H9 (cell line): ENCODE measurements at regions not wholly inside any gene's neighbourhood (a gene's known extent, or its start where the extent isn't known, plus 50 kb on each side); places are given as distances from the start of the nearest gene placed in this dataset.
"Not testable (repeated sequence)": the region's sequence is repeated elsewhere in the genome, so short reads cannot be mapped to it uniquely, and the experiment has no call there.

ENCODE experiments used
- DNase-seq: peaks from one replicate; pipeline ENCODE4 v3.0.0-alpha.2; 2017
- H2AFZ ChIP-seq: one replicate; pipeline ENCODE4 v1.6.1; 2013; ENCODE audit warnings: mild to moderate bottlenecking, low read length, control low read depth, moderate library complexity
- H2AK5ac ChIP-seq: 2 replicates; pipeline ENCODE4 v1.6.1; 2013; ENCODE audit warnings: low read length, control low read depth, mixed read lengths; ENCODE audit not compliant: insufficient read length
- H2BK120ac ChIP-seq: one replicate; pipeline ENCODE4 v1.6.1; 2013; ENCODE audit warnings: low read depth, mild to moderate bottlenecking, low read length, control low read depth, inconsistent platforms; ENCODE audit not compliant: poor library complexity, severe bottlenecking
- H2BK12ac ChIP-seq: 2 replicates; pipeline ENCODE4 v1.6.1; 2013; ENCODE audit warnings: low read length, control low read depth, mixed read lengths, low read depth; ENCODE audit not compliant: insufficient read length
- H2BK15ac ChIP-seq: 2 replicates; pipeline ENCODE4 v1.6.1; 2013; ENCODE audit warnings: low read depth, low read length, control low read depth
- H2BK20ac ChIP-seq: one replicate; pipeline ENCODE4 v1.6.1; 2013; ENCODE audit warnings: low read depth, mild to moderate bottlenecking, low read length, control low read depth, inconsistent platforms; ENCODE audit not compliant: poor library complexity, severe bottlenecking
- H2BK5ac ChIP-seq: 2 replicates; pipeline ENCODE4 v1.6.1; 2013; ENCODE audit warnings: low read length, control low read depth, mixed read lengths; ENCODE audit not compliant: insufficient read length
- H3K14ac ChIP-seq: 2 replicates; pipeline ENCODE4 v1.6.1; 2013; ENCODE audit warnings: low read length, control low read depth; ENCODE audit not compliant: insufficient read depth
- H3K18ac ChIP-seq: 2 replicates; pipeline ENCODE4 v1.6.1; 2013; ENCODE audit warnings: low read depth, mild to moderate bottlenecking, mixed read lengths, low read length, control low read depth; ENCODE audit not compliant: insufficient read length
- H3K23ac ChIP-seq: 2 replicates; pipeline ENCODE4 v1.6.1; 2013; ENCODE audit warnings: low read length, control low read depth, mixed read lengths, low read depth; ENCODE audit not compliant: insufficient read length
- H3K23me2 ChIP-seq: 2 replicates; pipeline ENCODE4 v1.6.1; 2013; ENCODE audit warnings: low read depth, mild to moderate bottlenecking, mixed read lengths, low read length, control low read depth; ENCODE audit not compliant: insufficient read length, poor library complexity, severe bottlenecking
- H3K27ac ChIP-seq: 2 replicates; pipeline ENCODE4 v1.5.1; 2013; ENCODE audit warnings: low read length, control low read depth, mixed read lengths, low read depth; ENCODE audit not compliant: insufficient read length
- H3K27me3 ChIP-seq: 2 replicates; pipeline ENCODE4 v1.6.1; 2013; ENCODE audit warnings: low read length, control low read depth, inconsistent platforms; ENCODE audit not compliant: insufficient read depth
- H3K4ac ChIP-seq: 2 replicates; pipeline ENCODE4 v1.6.1; 2013; ENCODE audit warnings: low read depth, mild to moderate bottlenecking, control low read depth, inconsistent platforms, low read length, moderate library complexity
- H3K4me1 ChIP-seq: 2 replicates; pipeline ENCODE4 v1.6.1; 2013; ENCODE audit warnings: low read length, control low read depth, inconsistent platforms; ENCODE audit not compliant: insufficient read depth
- H3K4me2 ChIP-seq: 2 replicates; pipeline ENCODE4 v1.6.1; 2013; ENCODE audit warnings: low read length, control low read depth, mixed read lengths; ENCODE audit not compliant: insufficient read length, insufficient read depth
- H3K56ac ChIP-seq: 2 replicates; pipeline ENCODE4 v1.6.1; 2013; ENCODE audit warnings: low read depth, mild to moderate bottlenecking, mixed read lengths, low read length, control low read depth; ENCODE audit not compliant: insufficient read length
- H3K79me1 ChIP-seq: 2 replicates; pipeline ENCODE4 v1.6.1; 2013; ENCODE audit warnings: low read depth, mild to moderate bottlenecking, moderate library complexity, low read length, control low read depth, inconsistent platforms; ENCODE audit not compliant: insufficient read depth, poor library complexity, severe bottlenecking
- H3K79me2 ChIP-seq: 2 replicates; pipeline ENCODE4 v1.6.1; 2013; ENCODE audit warnings: low read length, control low read depth, inconsistent platforms; ENCODE audit not compliant: insufficient read depth
- H3K9ac ChIP-seq: 2 replicates; pipeline ENCODE4 v1.6.1; 2013; ENCODE audit warnings: low read length, control low read depth, mixed read lengths; ENCODE audit not compliant: insufficient read length; ENCODE audit errors: extremely low read depth
- H3K9me3 ChIP-seq: one replicate; pipeline ENCODE4 v1.6.1; 2013; ENCODE audit warnings: low read depth, low read length, inconsistent platforms; ENCODE audit not compliant: control insufficient read depth
- H3T11ph ChIP-seq: one replicate; pipeline ENCODE4 v1.6.1; 2013; ENCODE audit warnings: mild to moderate bottlenecking, low read length, control low read depth, inconsistent platforms
- H4K20me1 ChIP-seq: one replicate; pipeline ENCODE4 v1.6.1; 2013; ENCODE audit not compliant: control insufficient read depth, insufficient read length, insufficient read depth
- H4K5ac ChIP-seq: 2 replicates; pipeline ENCODE4 v1.6.1; 2013; ENCODE audit warnings: low read depth, mild to moderate bottlenecking, mixed read lengths, low read length, control low read depth; ENCODE audit not compliant: insufficient read length
- H4K8ac ChIP-seq: replicated peaks from 2 replicates; pipeline ENCODE4 v1.6.1; 2013; ENCODE audit warnings: low read length, control low read depth, mixed read lengths, low read depth; ENCODE audit not compliant: insufficient read length
- H4K91ac ChIP-seq: 2 replicates; pipeline ENCODE4 v1.6.1; 2013; ENCODE audit warnings: low read depth, mild to moderate bottlenecking, moderate library complexity, mixed read lengths, low read length, control low read depth; ENCODE audit not compliant: insufficient read length
- H3K27ac Mint-ChIP-seq, 3 experiments: 2 replicates in 2 of 3; 3 replicates in 1 of 3; pipeline ENCODE4 v1.8.0; 2020 to 2021; ENCODE audit warnings: mixed read lengths in 3 of 3, mild to moderate bottlenecking in 1 of 3, moderate library complexity in 1 of 3
- H3K27me3 Mint-ChIP-seq: 2 replicates; pipeline ENCODE4 v1.8.0; 2021; ENCODE audit warnings: low read depth, mild to moderate bottlenecking, moderate library complexity, mixed read lengths
- H3K36me3 Mint-ChIP-seq, 3 experiments: 2 replicates in 2 of 3; 3 replicates in 1 of 3; pipeline ENCODE4 v1.8.0; 2020 to 2021; ENCODE audit warnings: low read depth in 3 of 3, mixed read lengths in 3 of 3; ENCODE audit not compliant: insufficient read depth in 1 of 3
- H3K4me1 Mint-ChIP-seq, 2 experiments: 2 replicates each; pipeline ENCODE4 v1.8.0; 2020; ENCODE audit warnings: mixed read lengths in 2 of 2
- H3K4me3 Mint-ChIP-seq, 2 experiments: 2 replicates in 1 of 2; 3 replicates in 1 of 2; pipeline ENCODE4 v1.8.0; 2020 to 2021; ENCODE audit warnings: mild to moderate bottlenecking in 2 of 2, mixed read lengths in 2 of 2, moderate library complexity in 1 of 2
- H3K9me3 Mint-ChIP-seq, 2 experiments: 2 replicates in 1 of 2; 3 replicates in 1 of 2; pipeline ENCODE4 v1.8.0; 2020; ENCODE audit warnings: mild to moderate bottlenecking in 2 of 2, mixed read lengths in 2 of 2, moderate library complexity in 1 of 2
- WGBS: extraction: QIAGEN DNeasy Blood & Tissue Kit; methylation state at CpG from one replicate; pipeline ENCODE4 v1.1.7; 2013; ENCODE audit warnings: missing lambda C conversion rate, low lambda C conversion rate, mixed read lengths; ENCODE audit not compliant: insufficient read length; ENCODE audit errors: extremely low coverage; 5-methylcytosine and 5-hydroxymethylcytosine counted together

- not testable (repeated sequence) for H3T11ph ChIP-seq, H3K4me2 ChIP-seq, H2BK12ac ChIP-seq, DNase-seq, H3K4ac ChIP-seq, H3K4me1 ChIP-seq, H2AFZ ChIP-seq, H3K9ac ChIP-seq, H3K23ac ChIP-seq, H4K8ac ChIP-seq, H3K27me3 Mint-ChIP-seq, H3K27me3 ChIP-seq, H3K18ac ChIP-seq, H3K27ac Mint-ChIP-seq, H2BK5ac ChIP-seq, H3K4me1 Mint-ChIP-seq, H3K14ac ChIP-seq, H2BK120ac ChIP-seq, H2BK20ac ChIP-seq, H3K79me2 ChIP-seq, H4K5ac ChIP-seq, H4K20me1 ChIP-seq, H3K4me3 Mint-ChIP-seq, H2AK5ac ChIP-seq, H4K91ac ChIP-seq, H2BK15ac ChIP-seq, H3K23me2 ChIP-seq, H3K9me3 ChIP-seq, H3K56ac ChIP-seq, H3K27ac ChIP-seq, H3K79me1 ChIP-seq
- Mint-ChIP-seq H3K36me3 (peaks cover 8 to 14% (median 9%) of the 10 kb centered on the region in 3 experiments), H3K9me3 (peaks cover 13 to 15% of the 10 kb centered on the region in 2 experiments)
- no CpG with 5 or more reads among the region's 6 CpGs for WGBS
Observed at GRCh38 chr14:28641189-28641588, 125.4 kb upstream of the FOXG1 start.
